PC-9 (cell line): ENCODE measurements at regions not wholly inside any gene's neighbourhood (a gene's known extent, or its start where the extent isn't known, plus 50 kb on each side); places are given as distances from the start of the nearest gene placed in this dataset.
"Not testable (repeated sequence)": the region's sequence is repeated elsewhere in the genome, so short reads cannot be mapped to it uniquely, and the experiment has no call there.

Source experiments
- BruUV-seq: library from RNA; stranded (reverse); fragments of 400-500 nt; replicated peaks from 2 replicates; lab custom pipeline; 2021; lab: Mats Ljungman, UMichigan
- CTCF ChIA-PET: fragments of 300-600 bp; sonication (Branson Sonifier 250); formaldehyde crosslinking; loops from one replicate; lab custom pipeline; 2022; ENCODE audit warnings: antibody characterized with exemption; lab: Charles Lee
- POLR2A ChIA-PET: fragments of 300-600 bp; sonication (Branson Sonifier 250); formaldehyde crosslinking; loops from one replicate; lab custom pipeline; 2022; ENCODE audit warnings: antibody characterized with exemption; ENCODE audit not compliant: unreplicated experiment; lab: Charles Lee
- DNase-seq, 2 experiments: peaks; one replicate each; pipeline versions ENCODE4 v3.0.0 to v3.0.0-alpha.2; 2015 to 2022; ENCODE audit warnings: mixed read lengths in 1 of 2
- H2AFZ ChIP-seq: fragments of 200-600 bp; sonication (generic); 2 replicates; pipeline ENCODE4 v1.8.1; 2017; ENCODE audit warnings: antibody characterized with exemption
- H3F3A ChIP-seq: fragments of 200-600 bp; sonication (generic); 2 replicates; pipeline ENCODE4 v1.8.1; 2017; ENCODE audit warnings: antibody characterized with exemption, mild to moderate bottlenecking, low read depth; ENCODE audit not compliant: insufficient read depth
- H3K27ac ChIP-seq: fragments of 200-600 bp; sonication (generic); 2 replicates; pipeline ENCODE4 v1.6.1; 2016; ENCODE audit warnings: mixed run types
- H3K27me3 ChIP-seq: fragments of 200-600 bp; sonication (generic); 2 replicates; pipeline ENCODE4 v1.6.1; 2016; ENCODE audit warnings: low read depth, mixed run types; ENCODE audit not compliant: insufficient read depth
- H3K36me3 ChIP-seq: fragments of 200-600 bp; sonication (generic); 2 replicates; pipeline ENCODE4 v1.6.1; 2016; ENCODE audit warnings: low read depth, mixed run types
- H3K4me1 ChIP-seq: fragments of 200-600 bp; sonication (generic); replicated peaks from 2 replicates; pipeline ENCODE4 v1.6.1; 2016; ENCODE audit warnings: mixed run types; ENCODE audit not compliant: insufficient read depth
- H3K4me2 ChIP-seq: fragments of 200-600 bp; sonication (generic); 2 replicates; pipeline ENCODE4 v1.6.1; 2017; ENCODE audit warnings: mixed run types
- H3K4me3 ChIP-seq: fragments of 200-600 bp; sonication (generic); 2 replicates; pipeline ENCODE4 v1.6.1; 2016; ENCODE audit warnings: mixed run types
- H3K79me2 ChIP-seq: fragments of 200-600 bp; sonication (generic); 2 replicates; pipeline ENCODE4 v1.6.1; 2017; ENCODE audit warnings: low read depth, mixed run types
- H3K9me2 ChIP-seq: fragments of 200-600 bp; sonication (generic); 2 replicates; pipeline ENCODE4 v1.8.1; 2017; ENCODE audit warnings: mild to moderate bottlenecking; ENCODE audit not compliant: insufficient read depth
- H3K9me3 ChIP-seq: fragments of 200-600 bp; sonication (generic); 2 replicates; pipeline ENCODE4 v1.8.1; 2016; ENCODE audit warnings: low read depth; ENCODE audit not compliant: insufficient read depth
- H4K20me1 ChIP-seq: fragments of 200-600 bp; sonication (generic); 2 replicates; pipeline ENCODE4 v1.8.1; 2017; ENCODE audit not compliant: insufficient read depth
- CTCF ChIP-seq: fragments of 200-600 bp; sonication (generic); conservative IDR thresholded peaks from 2 replicates; pipeline ENCODE4 v1.6.1; 2017; ENCODE audit warnings: mixed run types, antibody characterized with exemption, mild to moderate bottlenecking, moderate library complexity
- EZH2 ChIP-seq: fragments of 200-600 bp; sonication (generic); IDR thresholded peaks from 2 replicates; pipeline ENCODE4 v1.8.0; 2017; ENCODE audit warnings: antibody characterized with exemption, low read depth
- intact Hi-C: fragments of 100-400 bp; cut with micrococcal nuclease; formaldehyde crosslinking; loops from one replicate; pipeline ENCODE4 v1.10.0; 2022; ENCODE audit not compliant: unreplicated experiment

GRCh38 chr7:67313213-67313612 lies 316.6 kb downstream of the TYW1 start:
- no peaks in the 10 kb centered on the region for H3K27me3 ChIP-seq
- H3F3A ChIP-seq: no peaks in the 10 kb centered on the region
- no peak for DNase-seq
- POLR2A ChIA-PET: interaction anchor here (0.7 kb wide), 1 partner anchor 270 kb away, joined by 6 read pairs; no protein-coding TSS in a partner anchor
- intact Hi-C loops: no loop called here
- BruUV-seq: no TSS peak
- H3K79me2 ChIP-seq: no peaks in the 10 kb centered on the region
- H2AFZ ChIP-seq: no peak overlapping the region
- no peak overlapping the region for H3K4me3 ChIP-seq
- CTCF ChIA-PET: no interaction called here
- H3K4me1 ChIP-seq: no peaks in the 10 kb centered on the region
- no peak overlapping the region for H3K27ac ChIP-seq
- H3K9me2 ChIP-seq: no peaks in the 10 kb centered on the region
- no peaks in the 10 kb centered on the region for H3K9me3 ChIP-seq
- no peaks in the 10 kb centered on the region for H4K20me1 ChIP-seq
- no peak overlapping the region for H3K4me2 ChIP-seq
- 0 out of 2 replicates have a peak, but pooled peaks cover 10% of the 10 kb centered on the region for H3K36me3 ChIP-seq
- TF ChIP-seq EZH2 (no peak), CTCF (no peak)

DNA sequence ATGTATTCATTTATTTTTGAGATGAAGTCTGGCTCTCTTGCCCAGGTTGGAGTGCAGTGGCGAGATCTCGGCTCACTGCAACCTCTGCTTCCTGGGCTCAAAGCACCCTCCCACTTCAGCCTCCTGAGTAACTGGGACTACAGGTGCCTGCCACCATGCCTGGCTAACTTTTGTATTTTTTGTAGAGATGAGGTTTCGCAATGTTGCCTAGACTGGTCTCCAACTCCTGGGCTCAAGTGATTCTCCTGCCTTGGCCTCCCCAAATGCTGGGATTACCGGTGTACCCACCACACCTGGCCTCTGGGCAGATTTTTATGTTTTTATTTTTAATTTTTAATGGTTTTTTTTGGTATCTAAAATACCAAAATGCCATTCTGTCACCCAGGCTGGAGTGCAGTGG lies 320.3 kb downstream of the TYW1 start:
- POLR2A ChIA-PET: not testable (repeated sequence)

GRCh38 chr7:67328257-67328656 lies 331.6 kb downstream of the TYW1 start:
- H3K36me3 ChIP-seq, POLR2A ChIA-PET, intact Hi-C loops, DNase-seq, H3K27ac ChIP-seq, H2AFZ ChIP-seq, H3K4me1 ChIP-seq, BruUV-seq, H3K79me2 ChIP-seq, CTCF ChIA-PET, H3F3A ChIP-seq, H3K27me3 ChIP-seq, H4K20me1 ChIP-seq, H3K4me2 ChIP-seq, H3K4me3 ChIP-seq, H3K9me3 ChIP-seq, H3K9me2 ChIP-seq: not testable (repeated sequence)

More for the DNA sequence above, 320.3 kb downstream of the TYW1 start:
- DNase-seq, H3K4me1 ChIP-seq, H3K9me2 ChIP-seq, CTCF ChIA-PET, H3K36me3 ChIP-seq, H3K79me2 ChIP-seq, H4K20me1 ChIP-seq, H3K9me3 ChIP-seq, H2AFZ ChIP-seq, BruUV-seq, intact Hi-C loops, H3K4me3 ChIP-seq, H3K4me2 ChIP-seq, H3F3A ChIP-seq, H3K27me3 ChIP-seq, H3K27ac ChIP-seq: not testable (repeated sequence)

DNA sequence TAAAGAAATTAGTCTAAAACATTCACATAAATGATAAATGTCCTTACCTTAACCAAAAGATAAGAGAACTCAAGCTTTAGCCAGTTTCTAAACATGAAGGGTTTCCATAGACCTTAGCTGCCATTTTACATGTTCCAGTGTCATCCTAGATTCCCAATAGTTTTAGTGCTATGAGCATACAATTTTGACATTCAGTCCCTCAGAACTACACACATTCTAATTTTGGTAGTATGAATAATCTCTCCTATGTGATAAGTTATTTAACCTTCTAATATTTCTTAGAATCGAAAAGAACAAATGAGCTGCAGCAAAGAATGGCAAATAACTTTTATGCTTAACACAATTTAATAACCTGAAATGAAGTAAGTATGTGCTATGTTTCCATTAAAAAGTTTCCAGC lies 338.5 kb downstream of the TYW1 start:
- H2AFZ ChIP-seq, H3K36me3 ChIP-seq, POLR2A ChIA-PET, H3K9me3 ChIP-seq, H3K27ac ChIP-seq, H3K27me3 ChIP-seq, intact Hi-C loops, H3F3A ChIP-seq, BruUV-seq, CTCF ChIA-PET, H3K4me1 ChIP-seq, H3K4me3 ChIP-seq, H3K9me2 ChIP-seq, H4K20me1 ChIP-seq, H3K4me2 ChIP-seq, DNase-seq, H3K79me2 ChIP-seq: not testable (repeated sequence)

GRCh38 chr7:67335663-67336062 lies 339.0 kb downstream of the TYW1 start:
- BruUV-seq, H3K4me3 ChIP-seq, H4K20me1 ChIP-seq, H3K4me2 ChIP-seq, POLR2A ChIA-PET, H2AFZ ChIP-seq, H3K27me3 ChIP-seq, H3K4me1 ChIP-seq, H3K9me3 ChIP-seq, H3K79me2 ChIP-seq, DNase-seq, H3F3A ChIP-seq, intact Hi-C loops, H3K9me2 ChIP-seq, H3K36me3 ChIP-seq, H3K27ac ChIP-seq, CTCF ChIA-PET: not testable (repeated sequence)

DNA sequence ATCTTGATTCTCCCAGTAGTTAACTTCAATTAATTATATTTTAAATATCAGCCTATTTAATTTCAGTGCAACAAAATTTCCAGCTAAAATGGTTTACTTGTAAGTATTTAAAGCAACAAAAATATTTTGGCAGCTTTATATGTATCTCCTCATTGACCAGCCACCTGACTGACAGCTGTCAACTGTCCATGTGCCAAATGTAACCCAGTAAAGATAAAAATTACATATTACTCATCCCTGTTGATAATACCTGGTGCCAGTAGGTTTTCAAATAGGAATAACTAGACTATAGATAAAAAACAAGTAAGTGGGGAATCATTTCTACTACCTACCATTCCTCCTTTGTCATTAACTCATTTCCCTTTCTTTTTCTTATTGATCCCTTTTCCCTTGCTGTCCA lies 341.9 kb downstream of the TYW1 start:
- H3K9me3 ChIP-seq, POLR2A ChIA-PET, H3K79me2 ChIP-seq, H3K27ac ChIP-seq, H3F3A ChIP-seq, H3K27me3 ChIP-seq, H3K4me2 ChIP-seq, intact Hi-C loops, H4K20me1 ChIP-seq, BruUV-seq, H3K9me2 ChIP-seq, CTCF ChIA-PET, H3K4me1 ChIP-seq, H3K4me3 ChIP-seq, H2AFZ ChIP-seq, DNase-seq, H3K36me3 ChIP-seq: not testable (repeated sequence)
